ENCODE measurements at regions not wholly inside any gene's neighbourhood (a gene's known extent, or its start where the extent isn't known, plus 50 kb on each side); places are given as distances from the start of the nearest gene placed in this dataset.
A peak's percentile ranks its signal among the peaks of the same experiment; 100 is the strongest.

- peak; percentile 83 for TF ChIP-seq CTCF (IDR thresholded peaks at IDR 0.05)
- DNase-seq (ENCODE audit: low spot score): no peak
- Histone ChIP-seq H3K27ac (peak overlapping the region in 1 of 2 donors; percentile 34), H3K4me3 (peak overlapping the region; percentile 57)
Observed at GRCh38 chr2:160970052-160970965, 189.9 kb upstream of the TANK start.

GRCh38 chr2:160973991-160974390 lies 186.2 kb upstream of the TANK start:
- Histone ChIP-seq H3K4me3 (no peak overlapping the region), H3K27ac (no peak overlapping the region)
- no peak for TF ChIP-seq CTCF (IDR thresholded peaks at IDR 0.05)
- DNase-seq (ENCODE audit: low spot score): no peak

GRCh38 chr2:160974803-160975202 lies 185.4 kb upstream of the TANK start:
- Histone ChIP-seq H3K4me3 (no peak overlapping the region), H3K27ac (no peak overlapping the region)
- no peak for TF ChIP-seq CTCF (IDR thresholded peaks at IDR 0.05)
- no peak for DNase-seq (ENCODE audit: low spot score)

GRCh38 chr2:160976797-160977196 lies 183.4 kb upstream of the TANK start:
- TF ChIP-seq CTCF (IDR thresholded peaks at IDR 0.05): no peak
- Histone ChIP-seq H3K27ac (no peak overlapping the region), H3K4me3 (no peak overlapping the region)
- no peak for DNase-seq (ENCODE audit: low spot score)

GRCh38 chr2:160977376-160977775 lies 182.9 kb upstream of the TANK start:
- DNase-seq (ENCODE audit: low spot score): no peak
- Histone ChIP-seq H3K27ac (no peak overlapping the region), H3K4me3 (no peak overlapping the region)
- TF ChIP-seq CTCF (IDR thresholded peaks at IDR 0.05): no peak

GRCh38 chr2:160977854-160978253 lies 182.4 kb upstream of the TANK start:
- no peak for DNase-seq (ENCODE audit: low spot score)
- Histone ChIP-seq H3K27ac (no peak overlapping the region), H3K4me3 (no peak overlapping the region)
- no peak for TF ChIP-seq CTCF (IDR thresholded peaks at IDR 0.05)

Measured in coronary artery (tissue), 2 donors.